GM12878 (cell line): ENCODE measurements at regions not wholly inside any gene's neighbourhood (a gene's known extent, or its start where the extent isn't known, plus 50 kb on each side); places are given as distances from the start of the nearest gene placed in this dataset.

ENCODE experiments used
- ATAC-seq: fragments of 200-7000 bp; cut with Tn5 transposase; 3 replicates; pipeline ENCODE4 v1.9.1; 2020; ENCODE audit warnings: mild to moderate bottlenecking, moderate library complexity
- BruUV-seq: library from RNA; stranded (reverse); fragments of 400-500 nt; replicated peaks from 2 replicates; lab custom pipeline; 2021; lab: Mats Ljungman, UMichigan
- CTCF ChIA-PET: fragments of 300-600 bp; sonication (Branson Sonifier 250); formaldehyde crosslinking; extraction: SDS; loops from one replicate; lab custom pipeline; 2021; ENCODE audit warnings: inconsistent platforms; lab: Yijun Ruan, JAX
- POLR2A ChIA-PET: fragments of 350-600 bp; formaldehyde crosslinking; extraction: SDS; loops from one replicate; lab custom pipeline; 2021; ENCODE audit warnings: inconsistent platforms; lab: Charles Lee
- RAD21 ChIA-PET: fragments of 300-600 bp; sonication (Branson Sonifier 250); formaldehyde crosslinking; loops from one replicate; lab custom pipeline; 2023; ENCODE audit warnings: antibody characterized with exemption; ENCODE audit not compliant: unreplicated experiment; lab: Charles Lee
- SMC1A ChIA-PET: fragments of 300-600 bp; sonication (Branson Sonifier 250); formaldehyde crosslinking; loops from one replicate; lab custom pipeline; 2023; ENCODE audit not compliant: unreplicated experiment, uncharacterized antibody; lab: Charles Lee
- DNase-seq: peaks from one replicate; pipeline ENCODE4 v3.0.0-alpha.2; 2011; ENCODE audit warnings: low read depth, low spot score
- FAIRE-seq: peaks from 3 replicates; lab custom pipeline; 2011; peaks lifted over from hg19 to GRCh38; lab: Jason Lieb, UNC
- H2AFZ ChIP-seq: 2 replicates; pipeline ENCODE4 v1.6.0; 2011; ENCODE audit warnings: low read depth, low read length, control low read depth; ENCODE audit not compliant: control insufficient read depth
- H3K27ac ChIP-seq: 2 replicates; pipeline ENCODE4 v1.5.1; 2011; ENCODE audit warnings: control low read depth; ENCODE audit not compliant: control insufficient read depth, insufficient read depth
- H3K27me3 ChIP-seq, 2 experiments: replicated peaks in 1 of 2; 2 replicates each; pipeline versions ENCODE4 v1.6.0 to v1.6.1; 2011; ENCODE audit warnings: low read length in 1 of 2; ENCODE audit not compliant: control insufficient read depth in 2 of 2, insufficient read depth in 2 of 2
- H3K36me3 ChIP-seq, 2 experiments: 2 replicates each; pipeline ENCODE4 v1.5.1; 2011; ENCODE audit warnings: low read length in 1 of 2; ENCODE audit not compliant: control insufficient read depth in 2 of 2, insufficient read depth in 2 of 2
- H3K4me1 ChIP-seq: 2 replicates; pipeline ENCODE4 v1.6.1; 2011; ENCODE audit warnings: mild to moderate bottlenecking, low read length, moderate library complexity, mixed read lengths; ENCODE audit not compliant: control insufficient read depth, insufficient read depth
- H3K4me2 ChIP-seq: 2 replicates; pipeline ENCODE4 v1.6.0; 2011; ENCODE audit warnings: control low read depth; ENCODE audit not compliant: control insufficient read depth, insufficient read depth
- H3K4me3 ChIP-seq: fragments of 200-600 bp; sonication (generic); 2 replicates; pipeline ENCODE4 v1.5.1; 2016
- H3K79me2 ChIP-seq: 2 replicates; pipeline ENCODE4 v1.6.0; 2011; ENCODE audit warnings: low read length; ENCODE audit not compliant: control insufficient read depth, insufficient read depth
- H3K9ac ChIP-seq: 2 replicates; pipeline ENCODE4 v1.8.0; 2011; ENCODE audit warnings: low read length, control low read depth, mixed read lengths; ENCODE audit not compliant: control insufficient read depth, insufficient read depth
- H3K9me3 ChIP-seq: replicated peaks from 3 replicates; pipeline ENCODE4 v1.5.1; 2011; ENCODE audit warnings: mild to moderate bottlenecking, low read length; ENCODE audit not compliant: control insufficient read depth, insufficient read depth
- H4K20me1 ChIP-seq: 2 replicates; pipeline ENCODE4 v1.6.0; 2011; ENCODE audit not compliant: control insufficient read depth, insufficient read depth
- CBX5 ChIP-seq: sonication (generic); IDR thresholded peaks from 2 replicates; pipeline ENCODE4 v1.6.1; 2016; ENCODE audit warnings: low read depth, moderate library complexity, mild to moderate bottlenecking, inconsistent platforms
- CHD2 ChIP-seq: IDR thresholded peaks from 2 replicates; pipeline ENCODE4 v1.6.1; 2011; ENCODE audit warnings: low read depth, low read length, improper control_type of control experiment, borderline replicate concordance
- ZNF274 ChIP-seq: IDR thresholded peaks from one replicate; pipeline ENCODE4 v1.8.0; 2011; ENCODE audit not compliant: insufficient read length, insufficient read depth
- ZNF687 ChIP-seq: fragments of 450-650 bp; IDR thresholded peaks from 2 replicates; pipeline ENCODE4 v1.6.1; 2017; ENCODE audit warnings: mild to moderate bottlenecking, moderate library complexity
- WGBS: methylation state at CpG from one replicate; pipeline ENCODE4 v1.1.6; 2016; ENCODE audit warnings: low lambda C conversion rate; ENCODE audit not compliant: insufficient replicate concordance, insufficient coverage; ENCODE audit errors: missing lambda C conversion rate; 5-methylcytosine and 5-hydroxymethylcytosine counted together
- in situ Hi-C: fragments of 300-500 bp; cut with MboI; formaldehyde crosslinking; loops from 9 replicates; pipeline ENCODE4 v1.14.3; 2018; ENCODE audit warnings: mixed read lengths
- intact Hi-C: fragments of 100-400 bp; cut with micrococcal nuclease; formaldehyde crosslinking; loops from one replicate; pipeline ENCODE4 v1.14.2; 2022; ENCODE audit not compliant: unreplicated experiment

GRCh38 chr1:233460692-233461091, 133.2 kb downstream of the MAP3K21 start:
- peak overlapping the region; percentile 50 for H2AFZ ChIP-seq
- ChIA-PET CTCF (interaction anchor here (1.5 kb wide), 1 partner anchor 19 kb away, joined by 8 read pairs; no protein-coding TSS in a partner anchor), RAD21 (interaction anchor here (2.2 kb wide), 1 partner anchor 19 kb away, joined by 6 read pairs; no protein-coding TSS in a partner anchor), SMC1A (interaction anchor here (0.6 to 1.8 kb wide), 4 partner anchors 8 to 127 kb away, joined by 3 to 5 read pairs (median 4); no protein-coding TSS in a partner anchor), POLR2A (no interaction called here)
- no peak for TF ChIP-seq CBX5
- no peak for TF ChIP-seq CHD2
- TF ChIP-seq ZNF687, result no peak
- TF ChIP-seq ZNF274, result no peak
- H3K36me3 ChIP-seq, result no peaks in the 10 kb centered on the region
- ATAC-seq (no peak; the same call in 2 of the 3 replicates), DNase-seq (no peak), FAIRE-seq (no peak)
- no peaks in the 10 kb centered on the region; the same call in 2 of the 3 replicates for H3K9me3 ChIP-seq
- BruUV-seq, result no TSS peak
- H3K4me3 ChIP-seq, result no peak overlapping the region
- intact Hi-C loops (no loop called here), in situ Hi-C loops (no loop called here)
- 35% methylated on average over 4 of the region's 4 CpGs for WGBS
- peaks cover 8% of the 10 kb centered on the region for H3K4me1 ChIP-seq
- no peaks in the 10 kb centered on the region for H3K27me3 ChIP-seq
- no peaks in the 10 kb centered on the region for H3K79me2 ChIP-seq
- no peak overlapping the region; the same call in 1 of the 2 replicates for H3K27ac ChIP-seq
- no peaks in the 10 kb centered on the region for H4K20me1 ChIP-seq
- no peak overlapping the region; the same call in 1 of the 2 replicates for H3K9ac ChIP-seq
- no peak overlapping the region for H3K4me2 ChIP-seq
